GM13976 (cell line): ENCODE measurements at regions not wholly inside any gene's neighbourhood (a gene's known extent, or its start where the extent isn't known, plus 50 kb on each side); places are given as distances from the start of the nearest gene placed in this dataset.

Experiments used
- DNase-seq: peaks from one replicate; pipeline ENCODE4 v3.0.0; 2012; ENCODE audit warnings: low spot score
- CTCF ChIP-seq: IDR thresholded peaks from 2 replicates; pipeline ENCODE4 v1.5.1; 2012; ENCODE audit warnings: borderline replicate concordance, mild to moderate bottlenecking; ENCODE audit not compliant: insufficient read depth; ENCODE audit errors: extremely low read depth, missing control alignments, control extremely low read depth
- in situ Hi-C: fragments of 300-500 bp; cut with MboI; formaldehyde crosslinking; loops from one replicate; pipeline ENCODE4 v1.12.0; 2022; ENCODE audit warnings: low sequenced_read_pairs, mixed read lengths, inconsistent platforms; ENCODE audit not compliant: unreplicated experiment

GRCh38 chr2:195486987-195487644 lies 169.9 kb upstream of the SLC39A10 start:
- TF ChIP-seq CTCF = no peak
- no peak for DNase-seq
- in situ Hi-C loops = no loop called here

GRCh38 chr2:195486520-195486919 lies 170.5 kb upstream of the SLC39A10 start:
- in situ Hi-C loops = no loop called here
- no peak for TF ChIP-seq CTCF
- DNase-seq = no peak

DNA sequence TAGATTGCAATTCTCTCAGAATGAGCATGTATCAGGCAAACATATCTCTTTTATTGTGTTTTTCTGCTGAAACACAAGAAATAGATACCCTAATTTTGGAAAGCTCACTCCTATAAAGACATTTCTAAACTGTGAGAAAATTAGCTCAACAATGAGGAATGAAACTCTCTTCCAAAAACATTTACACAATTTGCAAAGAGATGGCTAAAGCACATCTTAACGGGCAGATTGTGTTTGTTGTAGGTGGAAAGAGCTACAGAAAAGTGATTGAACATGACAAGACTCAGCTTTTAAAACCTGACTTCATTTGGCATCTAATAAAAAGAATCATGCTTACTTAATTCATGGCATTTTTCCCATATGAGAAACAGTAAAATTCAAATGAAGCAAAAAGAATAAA lies 175.0 kb upstream of the SLC39A10 start:
- DNase-seq = no peak
- in situ Hi-C loops = no loop called here
- TF ChIP-seq CTCF = no peak

DNA sequence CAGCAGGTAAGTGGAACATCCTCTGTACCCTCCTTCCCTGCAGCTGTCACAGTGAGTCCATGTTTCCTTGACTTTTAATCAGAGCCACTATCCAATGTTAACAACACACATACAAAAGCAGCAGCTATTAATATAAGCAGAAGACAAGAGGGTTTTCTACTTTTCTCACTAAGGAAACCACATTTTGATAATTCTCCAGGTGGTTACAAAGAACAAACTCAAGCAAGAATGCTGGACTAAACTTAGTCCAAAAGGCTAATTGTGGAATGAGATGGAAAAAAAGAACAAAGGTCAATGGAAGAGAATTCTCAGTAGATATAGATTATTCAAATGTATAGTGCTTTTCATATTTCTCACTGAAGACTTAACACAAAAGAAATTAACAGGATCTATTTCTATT lies 176.9 kb upstream of the SLC39A10 start:
- in situ Hi-C loops = no loop called here
- DNase-seq = no peak
- TF ChIP-seq CTCF = no peak

GRCh38 chr2:195479407-195479806 lies 177.6 kb upstream of the SLC39A10 start:
- in situ Hi-C loops = no loop called here
- TF ChIP-seq CTCF = no peak
- DNase-seq = no peak

GRCh38 chr2:195477996-195478382 lies 179.0 kb upstream of the SLC39A10 start:
- no peak for DNase-seq
- in situ Hi-C loops = no loop called here
- TF ChIP-seq CTCF = no peak
